NOMO-1 treated with DMSO at 0.1 percent for 48 hours (cell line): ENCODE measurements at regions not wholly inside any gene's neighbourhood (a gene's known extent, or its start where the extent isn't known, plus 50 kb on each side); places are given as distances from the start of the nearest gene placed in this dataset.

ENCODE experiments used
- DNase-seq: peaks from one replicate; lab custom pipeline; 2025; ENCODE audit not compliant: unreplicated experiment; lab: John Stamatoyannopoulos, UW

DNA sequence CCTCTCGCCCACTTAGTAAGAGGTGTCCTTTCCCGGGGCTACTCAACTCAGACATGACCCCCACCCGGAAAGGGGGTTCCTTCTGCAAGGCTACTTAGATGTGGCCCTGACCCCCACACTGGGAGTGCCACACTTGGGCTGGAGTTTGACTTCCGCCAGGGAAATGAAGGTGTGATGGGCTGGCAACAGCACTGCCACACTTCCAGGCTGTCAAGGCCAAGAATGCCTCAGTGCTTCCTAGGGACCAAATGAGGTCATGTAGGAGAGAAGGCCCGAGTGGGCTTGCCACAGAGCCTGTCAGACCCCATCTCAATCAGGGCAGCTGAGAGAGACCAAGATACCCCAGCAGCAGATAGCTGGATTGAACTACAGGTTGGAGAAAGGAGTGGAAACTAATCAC, 55.5 kb downstream of the DRD1 start:
- no peak for DNase-seq

DNA sequence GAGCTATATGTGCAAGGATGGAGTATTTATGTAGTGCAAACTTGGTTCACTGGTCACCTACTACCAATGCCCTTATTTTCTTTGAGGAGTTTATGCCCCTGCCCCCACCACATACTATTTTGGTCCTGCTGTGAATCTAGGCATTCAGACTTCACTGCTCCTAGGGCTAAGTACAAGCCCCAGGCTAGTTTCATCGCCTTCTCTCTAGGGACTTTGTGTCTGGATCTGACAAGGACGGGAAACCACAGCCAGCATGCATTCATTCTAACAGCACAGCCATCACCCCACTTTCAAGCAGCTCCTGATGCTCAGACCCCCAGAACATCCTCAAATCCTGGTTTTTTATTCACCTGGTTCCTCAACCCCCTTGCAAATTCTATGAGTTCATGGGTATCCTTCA, 56.8 kb downstream of the DRD1 start:
- DNase-seq, result no peak

DNA sequence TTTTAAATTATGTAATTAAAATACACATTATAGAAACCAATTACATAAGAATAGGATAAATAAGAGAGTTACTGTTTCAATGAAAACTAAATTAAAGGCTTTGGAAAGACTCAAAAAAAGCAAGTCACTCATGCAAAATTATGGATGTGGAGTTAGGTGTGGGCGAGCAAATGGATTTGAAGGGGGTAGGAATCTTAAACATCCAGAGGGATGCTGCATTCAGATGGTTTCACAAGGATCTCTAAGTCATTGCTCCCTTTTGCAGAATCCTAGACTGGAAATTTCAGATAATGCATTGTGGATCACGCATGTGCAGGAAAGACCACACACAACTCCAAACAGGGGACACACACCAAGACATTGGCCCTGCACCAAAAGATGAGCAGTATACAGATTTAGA, 57.5 kb downstream of the DRD1 start:
- DNase-seq, result no peak

DNA sequence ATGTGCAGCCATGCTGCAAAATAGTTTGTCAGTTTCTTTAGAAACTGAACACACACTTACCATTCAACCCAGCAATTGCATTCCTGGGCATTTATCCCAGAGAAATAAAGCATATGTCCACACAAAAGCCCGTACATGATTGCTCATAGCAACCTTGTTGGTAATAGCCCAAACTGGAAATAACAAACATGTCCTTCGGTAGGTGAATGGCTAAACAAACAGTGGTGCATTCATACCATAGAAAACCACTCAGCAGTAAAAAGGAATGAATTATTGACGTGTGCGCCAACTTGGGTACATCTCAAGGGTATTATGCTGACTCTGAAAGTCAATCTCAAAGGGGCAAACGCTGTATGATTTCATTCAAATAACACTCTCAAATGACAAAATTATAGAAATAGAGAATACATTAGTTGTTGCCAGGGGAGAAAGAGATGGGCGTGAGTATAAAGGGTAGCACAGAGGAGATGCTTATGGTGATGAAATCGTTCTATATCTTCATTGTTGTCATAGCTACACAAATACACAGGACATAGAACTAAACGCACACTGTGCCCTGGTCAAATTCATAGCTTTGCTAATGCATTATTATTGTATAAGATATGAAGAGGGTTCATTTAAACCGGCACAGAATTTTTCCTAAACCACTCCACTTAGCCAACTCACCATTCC, 58.2 kb downstream of the DRD1 start:
- no peak for DNase-seq

DNA sequence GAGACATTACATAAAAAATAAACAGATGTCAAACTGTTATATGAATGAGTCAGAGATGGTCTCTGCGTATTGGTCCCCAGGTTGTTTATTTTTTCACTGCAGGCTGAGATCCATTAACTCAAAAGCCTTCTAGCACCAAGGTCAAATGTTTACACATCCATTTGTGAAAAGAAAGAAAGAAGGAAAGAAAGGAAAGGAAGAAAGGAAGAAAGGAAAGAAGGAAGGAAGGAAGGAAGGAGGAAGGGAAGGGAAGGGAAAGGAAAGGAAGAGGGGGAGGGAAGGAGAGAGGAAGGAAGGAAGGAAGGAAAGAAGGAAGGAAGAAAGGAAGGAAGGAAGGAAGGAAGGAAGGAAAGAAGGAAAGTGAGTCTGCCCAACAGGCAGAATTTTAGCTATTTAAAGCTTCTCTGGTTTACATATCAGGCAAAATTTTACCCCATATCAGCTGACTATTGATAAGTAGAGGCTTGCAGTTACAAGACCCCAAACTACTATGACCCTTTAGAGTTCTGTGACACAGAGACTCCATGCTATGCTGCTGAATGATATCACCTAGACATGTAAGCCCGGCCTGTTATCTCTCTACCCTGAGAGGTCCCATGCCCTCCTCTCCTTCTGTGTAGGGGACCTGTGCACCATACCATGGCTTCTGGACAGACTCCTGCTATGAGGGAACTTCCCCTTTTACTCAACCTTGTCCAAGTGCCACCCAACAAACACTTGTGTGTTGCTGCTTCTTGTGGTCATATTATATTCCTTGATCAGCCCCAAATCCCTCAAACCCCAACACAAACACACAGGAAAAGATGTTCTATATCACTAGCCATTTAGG, 59.0 kb downstream of the DRD1 start:
- no peak for DNase-seq

DNA sequence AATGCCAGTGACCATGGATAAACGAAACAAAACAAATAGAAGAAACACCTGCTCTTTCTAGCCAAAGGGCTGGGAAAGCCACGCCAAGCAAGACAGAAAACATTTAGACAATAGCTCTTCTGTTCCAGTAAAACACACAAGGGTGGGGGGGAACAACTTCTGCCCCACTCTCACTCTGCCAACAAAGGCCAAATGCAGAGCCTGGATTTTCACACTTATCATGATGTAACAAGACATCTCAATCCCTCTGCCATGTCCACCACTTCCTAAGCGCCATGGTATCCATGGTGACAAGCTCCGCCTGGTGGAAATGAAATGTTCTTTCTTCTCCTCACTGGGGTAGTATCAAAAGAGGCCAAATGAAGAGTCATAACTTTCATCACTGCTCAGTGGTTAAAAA, 60.6 kb downstream of the DRD1 start:
- DNase-seq, result no peak

DNA sequence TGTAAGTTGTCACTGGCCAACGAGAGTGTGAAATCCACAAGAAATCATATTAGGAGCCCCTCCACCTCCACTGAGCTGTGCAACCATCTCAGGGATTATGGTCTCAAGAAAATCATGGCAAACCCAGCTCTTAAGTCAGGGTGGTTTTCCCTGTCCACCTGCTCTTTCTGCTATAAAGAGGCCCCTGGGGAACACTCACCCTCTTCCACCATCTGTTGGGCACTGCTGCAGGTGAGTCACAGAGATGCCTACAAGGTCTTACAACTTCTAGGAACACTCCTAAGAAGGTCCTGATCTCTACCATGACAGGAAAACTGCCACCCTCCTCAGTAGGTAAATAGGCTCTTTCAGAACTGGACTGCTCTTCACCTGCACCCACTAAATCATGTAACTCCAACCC, 61.8 kb downstream of the DRD1 start:
- no peak for DNase-seq

DNA sequence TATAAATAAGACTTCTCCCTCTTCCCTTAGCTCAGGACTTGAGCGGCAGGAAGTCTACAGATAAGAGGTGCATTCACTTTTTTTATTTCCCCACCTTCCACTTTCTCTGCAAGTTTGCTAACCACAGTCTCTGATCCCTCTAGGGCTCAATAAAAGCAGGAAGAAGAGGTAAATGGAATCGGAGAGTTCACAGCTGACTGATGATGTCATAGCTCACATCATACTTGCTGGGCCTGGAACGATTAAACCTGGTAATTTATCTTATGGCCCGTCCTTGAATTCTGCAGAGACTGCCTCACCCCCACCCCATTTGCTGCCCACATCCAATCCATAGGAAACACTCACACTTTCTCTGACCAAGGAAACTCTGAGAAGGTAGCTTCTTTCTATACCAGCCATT, 62.9 kb downstream of the DRD1 start:
- DNase-seq, result no peak

DNA sequence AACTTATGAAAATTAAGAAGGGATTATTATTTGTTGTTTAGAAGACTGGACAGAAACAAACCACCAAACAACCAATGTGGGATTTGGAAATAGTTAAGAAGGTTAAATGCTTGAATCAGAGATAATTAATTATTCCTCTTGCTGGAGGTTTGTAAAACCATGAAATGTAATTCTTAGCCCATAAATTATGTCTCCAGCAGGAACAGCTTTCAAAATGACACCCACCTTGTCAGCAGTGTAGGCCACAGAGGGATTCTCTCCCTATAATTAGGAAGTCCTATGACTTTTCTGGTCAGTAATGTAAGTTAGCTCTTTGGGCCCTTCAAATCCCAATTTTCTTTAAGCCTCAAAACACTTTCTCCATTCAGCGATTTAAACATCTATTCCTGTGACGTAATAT, 63.3 kb downstream of the DRD1 start:
- DNase-seq, result no peak

DNA sequence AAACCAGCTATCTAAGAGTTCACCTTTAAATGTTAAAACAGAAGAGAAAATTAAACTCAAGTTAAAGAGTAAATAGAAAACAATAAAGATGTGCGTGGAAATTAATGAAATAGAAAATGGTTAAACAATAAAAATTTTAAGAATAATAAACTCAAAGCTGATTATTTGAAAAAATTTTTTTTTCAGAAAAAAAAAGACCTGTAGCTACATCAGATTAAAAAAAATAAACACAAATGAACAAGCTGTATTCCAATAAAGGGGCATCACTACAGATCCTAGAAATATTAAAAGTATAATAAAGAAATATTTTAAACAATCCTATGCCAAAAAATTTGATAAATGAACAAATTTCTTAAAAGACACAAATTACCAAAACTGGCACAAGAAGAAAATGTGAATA, 64.1 kb downstream of the DRD1 start:
- DNase-seq, result no peak

DNA sequence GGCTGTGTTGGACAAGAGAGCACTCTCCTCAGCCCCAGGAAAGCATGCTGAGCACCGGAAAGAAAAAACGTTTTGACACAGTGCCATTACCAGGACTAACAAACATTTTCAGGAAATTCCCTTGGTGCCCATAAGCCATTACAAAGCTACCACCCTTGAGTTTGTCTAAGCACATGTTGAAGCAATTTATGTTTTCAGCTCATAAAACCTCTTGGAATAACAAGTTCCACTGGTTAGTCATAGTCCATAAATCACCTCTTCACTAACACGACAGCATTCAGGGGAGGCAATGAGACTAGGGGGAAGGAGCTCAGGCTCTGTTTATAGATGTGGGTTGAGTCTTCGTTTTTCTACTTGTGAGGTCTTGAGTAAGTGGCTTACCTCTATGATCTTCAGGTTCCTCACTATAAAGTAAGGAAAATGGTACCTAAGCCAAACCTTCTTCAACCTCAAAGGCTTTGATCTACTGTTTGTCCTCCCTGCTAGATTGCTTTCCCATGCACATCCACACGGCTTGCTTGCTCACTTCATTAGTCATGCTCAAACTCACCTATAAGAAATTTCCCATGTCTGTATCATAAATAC, 65.4 kb downstream of the DRD1 start:
- DNase-seq, result no peak

DNA sequence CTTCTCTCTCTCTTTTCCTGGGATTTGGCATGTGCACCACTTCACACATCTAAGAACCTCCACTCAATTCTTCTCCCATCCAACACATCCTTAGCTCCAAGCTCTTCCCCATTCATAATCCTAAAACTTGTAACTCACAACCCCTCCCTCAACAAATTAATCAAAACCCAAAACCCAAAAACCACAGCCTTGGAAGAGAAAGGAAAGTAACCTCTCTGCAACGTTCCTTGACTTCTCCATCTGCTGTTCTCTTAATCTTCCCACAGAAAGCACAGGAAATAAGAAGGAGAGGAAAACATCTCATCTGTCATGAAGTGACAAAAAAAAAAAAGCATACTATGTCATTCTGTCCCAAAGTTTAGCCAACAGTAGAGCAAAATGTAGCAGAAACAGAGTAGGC, 66.2 kb downstream of the DRD1 start:
- no peak for DNase-seq

DNA sequence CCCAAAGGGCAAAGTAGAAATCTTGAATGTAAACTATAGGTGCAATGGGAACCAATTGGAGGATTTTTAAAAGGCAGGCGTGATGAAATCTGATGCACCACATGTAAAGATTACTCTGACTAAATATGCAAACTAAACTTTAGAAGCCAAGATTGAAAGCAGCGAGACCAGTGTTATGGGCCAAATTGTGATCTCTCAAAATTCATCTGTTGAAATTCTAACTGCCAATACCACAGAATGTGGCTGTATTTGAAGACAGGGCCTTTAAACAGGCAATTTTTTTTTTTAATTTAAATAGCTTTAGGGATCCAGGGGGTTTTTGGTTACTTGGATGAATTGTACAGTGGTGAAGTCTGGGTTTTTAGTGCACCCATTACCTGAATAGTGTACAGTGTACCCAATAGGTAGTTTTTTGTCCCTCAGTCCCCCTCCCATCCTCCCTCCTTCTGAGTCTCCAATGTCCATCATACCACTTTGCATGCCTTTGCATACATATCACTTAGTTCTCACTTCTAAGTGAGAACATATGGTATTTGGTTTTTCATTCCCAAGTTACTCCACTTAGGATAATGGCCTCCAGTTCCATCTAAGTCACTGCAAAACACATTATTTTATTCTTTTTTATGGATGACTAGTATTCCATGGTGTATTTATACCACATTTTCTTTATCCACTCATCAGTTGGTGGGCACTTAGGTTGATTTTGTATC, 69.7 kb downstream of the DRD1 start:
- no peak for DNase-seq

DNA sequence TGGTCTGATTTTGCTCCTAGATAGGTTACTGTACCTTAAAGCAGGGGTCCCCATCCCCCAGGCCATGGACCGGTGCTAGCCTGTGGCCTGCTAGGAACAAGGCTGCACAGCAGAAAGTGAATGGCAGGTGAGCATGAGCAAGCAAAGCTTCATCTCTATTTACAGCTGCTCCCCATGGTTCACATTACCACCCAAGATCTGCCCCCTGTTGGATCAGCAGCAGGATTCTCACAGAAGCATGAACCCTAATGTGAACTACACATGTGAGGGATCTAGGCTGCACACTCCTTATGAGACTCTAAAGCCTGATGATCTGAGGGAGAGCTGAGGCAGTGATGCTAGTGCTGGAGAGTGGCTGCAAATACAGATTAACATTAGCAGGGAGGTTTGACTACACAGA, 78.1 kb downstream of the DRD1 start:
- no peak for DNase-seq

DNA sequence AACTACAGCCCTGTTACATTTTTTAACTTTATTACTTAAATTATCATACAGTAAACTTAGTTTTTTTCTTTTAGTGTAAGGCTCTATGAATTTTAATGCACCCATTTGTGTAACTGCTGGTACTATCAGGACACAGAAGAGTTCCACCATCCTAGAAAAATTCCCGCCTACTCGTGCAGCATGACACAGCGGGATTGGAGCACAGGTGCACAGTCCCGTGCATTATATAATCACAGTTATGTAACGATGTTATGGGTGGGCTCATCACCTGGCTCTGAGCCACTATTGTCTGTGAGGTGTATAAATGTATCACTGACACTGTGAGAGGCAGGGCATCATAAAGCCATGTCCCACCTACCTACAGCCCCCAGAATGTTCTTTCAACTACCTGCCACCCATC, 80.7 kb downstream of the DRD1 start:
- no peak for DNase-seq

DNA sequence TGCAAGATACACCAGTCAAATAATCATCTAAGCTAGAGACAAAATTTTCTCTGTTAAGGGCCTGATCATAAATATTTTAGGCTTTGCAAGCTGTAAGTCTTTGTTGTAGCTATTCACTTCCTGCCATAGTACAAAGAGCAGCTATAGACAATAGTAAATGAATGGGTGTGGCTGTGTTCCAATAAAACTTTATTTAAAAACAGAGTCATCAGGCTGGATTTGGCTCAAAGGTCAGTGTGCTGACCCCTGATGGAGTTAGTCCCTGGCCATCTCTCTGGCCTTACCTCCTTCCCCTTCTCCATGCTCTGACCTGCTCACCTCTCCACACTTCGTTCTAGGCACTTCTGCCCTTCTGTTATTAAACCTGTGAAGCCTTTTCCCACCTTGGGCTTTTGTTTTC, 86.0 kb downstream of the DRD1 start:
- no peak for DNase-seq

DNA sequence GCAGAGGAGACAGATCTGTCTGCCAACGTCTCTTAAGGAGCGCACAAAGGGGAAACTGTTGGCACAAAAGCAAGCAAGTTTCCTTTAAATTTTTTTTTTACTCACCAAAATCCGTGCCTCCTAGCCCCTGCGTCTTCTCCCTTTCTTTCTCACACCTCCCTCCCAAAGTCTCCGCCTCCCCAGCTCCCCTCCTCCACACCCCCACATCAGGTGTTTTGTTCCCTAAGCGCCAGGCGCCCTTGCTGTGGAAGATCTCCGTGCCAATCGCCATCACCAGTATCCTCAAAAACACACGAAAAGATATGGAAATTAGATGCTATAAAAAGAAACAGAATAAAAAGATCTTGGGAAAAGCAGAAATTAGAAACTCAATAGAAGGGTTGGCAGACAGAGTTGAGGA, 87.6 kb downstream of the DRD1 start:
- DNase-seq, result no peak

DNA sequence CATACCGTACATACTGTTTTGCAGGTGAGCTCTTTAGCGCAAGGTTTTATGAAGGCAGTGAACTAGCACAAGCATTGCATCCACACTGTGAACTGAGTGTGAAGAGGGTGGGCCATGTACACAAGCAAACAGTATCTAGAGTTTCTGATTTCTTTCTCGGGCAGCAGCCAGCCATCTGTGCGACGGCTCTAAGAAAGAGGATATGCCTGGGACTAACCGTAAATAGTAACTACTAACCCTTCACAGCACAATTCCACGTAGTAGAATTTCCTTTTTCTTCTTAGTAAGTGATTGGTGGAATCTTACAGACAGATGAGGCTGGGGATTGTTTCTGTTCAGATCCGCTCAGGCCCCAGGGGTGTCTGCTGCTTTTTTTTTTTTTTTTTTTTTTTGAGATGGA, 89.0 kb downstream of the DRD1 start:
- DNase-seq, result no peak

DNA sequence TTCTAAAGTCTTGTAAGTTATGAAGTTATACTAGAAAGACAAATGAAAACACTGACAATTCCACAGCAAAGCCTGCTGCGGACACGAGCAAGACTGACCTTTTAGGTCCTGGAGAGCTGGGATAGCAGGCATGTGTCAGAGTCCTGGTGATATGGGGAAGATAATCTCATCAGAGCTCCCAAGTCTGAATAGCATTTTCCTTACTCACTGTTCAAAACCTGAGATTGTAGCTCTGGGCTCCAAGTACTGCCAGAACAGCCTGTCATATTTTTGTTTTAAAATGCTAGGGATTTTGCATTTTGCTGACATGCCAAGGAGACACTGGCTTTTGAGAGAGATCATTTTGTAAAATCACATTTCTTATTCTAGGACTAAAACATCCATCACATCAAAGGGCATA, 90.1 kb downstream of the DRD1 start:
- DNase-seq, result no peak

DNA sequence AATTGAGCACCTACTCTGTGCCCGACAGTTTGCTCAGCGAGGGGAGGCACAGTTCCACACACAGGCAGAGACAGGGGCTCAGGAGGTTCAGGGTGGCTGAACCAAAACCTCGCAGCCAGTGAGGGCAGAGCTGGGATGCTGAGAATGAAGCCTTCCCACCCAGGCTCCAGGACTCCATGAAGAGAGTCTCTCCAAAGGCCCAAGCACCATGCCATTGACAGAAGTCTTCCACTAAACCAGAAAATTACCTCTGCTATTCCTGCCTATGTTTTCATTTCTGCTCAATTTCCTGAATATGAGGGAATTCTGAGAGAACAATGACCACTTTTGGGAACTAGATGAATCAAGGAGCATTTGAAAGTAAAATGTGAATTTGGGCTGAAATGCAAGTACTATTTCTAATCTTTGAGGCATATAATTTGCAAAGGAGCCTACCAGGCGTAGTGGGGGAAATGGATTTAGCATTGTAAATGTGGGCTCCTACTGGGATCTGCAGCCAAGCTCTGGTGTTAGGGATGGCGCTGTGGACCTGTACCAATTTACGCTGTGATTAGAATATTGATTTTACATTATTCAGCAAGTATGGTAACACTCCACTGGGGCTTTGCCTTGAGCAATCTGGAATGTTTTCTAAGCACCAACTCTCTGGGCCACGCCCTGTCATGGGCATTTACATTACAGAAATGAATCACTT, 91.9 kb downstream of the DRD1 start:
- no peak for DNase-seq

DNA sequence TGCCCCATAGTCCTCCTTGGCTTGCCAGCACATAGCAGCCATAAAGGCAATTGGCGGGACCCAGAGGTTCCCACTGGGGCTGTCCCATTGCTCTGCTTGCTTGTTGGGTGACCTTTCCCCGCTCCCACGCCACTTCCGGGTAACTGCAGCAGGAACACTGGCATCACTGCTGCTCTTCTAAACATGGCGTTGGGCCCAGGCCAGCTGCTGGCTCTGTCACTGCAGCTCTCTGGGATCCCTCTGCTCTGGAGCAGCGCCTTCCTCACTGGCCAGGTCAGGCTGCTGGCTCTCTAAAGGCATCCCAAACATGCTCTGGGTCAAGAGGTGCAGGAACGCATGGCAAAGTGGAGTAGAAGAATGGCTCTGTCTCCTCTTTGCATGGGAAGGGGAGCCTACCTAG, 92.9 kb downstream of the DRD1 start:
- DNase-seq, result no peak
